Tibial artery (tissue), 4 donors: ENCODE measurements at regions not wholly inside any gene's neighbourhood (a gene's known extent, or its start where the extent isn't known, plus 50 kb on each side); places are given as distances from the start of the nearest gene placed in this dataset.

ENCODE experiments used
- DNase-seq, 2 donors: peaks; one replicate each; pipeline ENCODE4 v3.0.0-alpha.2; 2019
- H3K27ac ChIP-seq, 2 donors: fragments of 200-600 bp; sonication (generic) in 1 of 2; 1 replicate in 1 of 2; 2 replicates in 1 of 2; pipeline ENCODE4 v1.5.1; 2018 to 2019; ENCODE audit warnings: mild to moderate bottlenecking in 1 of 2
- H3K27me3 ChIP-seq, 2 donors: fragments of 200-600 bp; sonication (generic) in 1 of 2; one replicate each; pipeline versions ENCODE4 v1.5.1 to v1.6.0; 2016 to 2019
- H3K36me3 ChIP-seq, 3 donors: fragments of 200-600 bp; sonication (generic) in 2 of 3; one replicate each; pipeline ENCODE4 v1.5.1; 2016 to 2019; ENCODE audit warnings: mild to moderate bottlenecking in 2 of 3
- H3K4me1 ChIP-seq, 4 donors: fragments of 200-600 bp; sonication (generic) in 2 of 4; 1 replicate in 3 of 4; 2 replicates in 1 of 4; pipeline ENCODE4 v1.5.1; 2016 to 2019
- H3K4me3 ChIP-seq, 2 donors: fragments of 200-600 bp; sonication (generic) in 1 of 2; 1 replicate in 1 of 2; 2 replicates in 1 of 2; pipeline ENCODE4 v1.5.1; 2018 to 2019; ENCODE audit warnings: mild to moderate bottlenecking in 2 of 2
- H3K9me3 ChIP-seq, 3 donors: fragments of 200-600 bp; sonication (generic) in 1 of 3; one replicate each; pipeline ENCODE4 v1.5.1; 2016 to 2019
- CTCF ChIP-seq, 2 experiments: fragments of 200-600 bp in 1 of 2; fragments of 450-650 bp in 1 of 2; IDR thresholded peaks; one replicate each; pipeline ENCODE4 v1.5.1; 2017 to 2019; ENCODE audit warnings: antibody characterized with exemption in 2 of 2, mild to moderate bottlenecking in 1 of 2, moderate library complexity in 1 of 2
- intact Hi-C: fragments of 100-400 bp; cut with DNase I; formaldehyde crosslinking; loops from one replicate; pipeline ENCODE4 v1.15.0; 2023; ENCODE audit warnings: low total_unique reads

- intact Hi-C loops: no loop called here
- Histone ChIP-seq H3K9me3 (no peaks in the 10 kb centered on the region), H3K4me3 (no peak overlapping the region), H3K36me3 (no peaks in the 10 kb centered on the region), H3K4me1 (peaks cover 0 to 23% (median 16%) of the 10 kb centered on the region in 4 donors), H3K27ac (peak overlapping the region in 1 of 2 donors; percentile 21), H3K27me3 (no peaks in the 10 kb centered on the region)
- DNase-seq: no peak
- TF ChIP-seq CTCF (IDR thresholded peaks at IDR 0.05): no peak
Observed at GRCh38 chr13:50521831-50522149, 321.7 kb downstream of the DLEU7 start.

- DNase-seq: no peak
- Histone ChIP-seq H3K4me3 (no peak overlapping the region), H3K36me3 (no peaks in the 10 kb centered on the region), H3K4me1 (peaks cover 0 to 30% (median 23%) of the 10 kb centered on the region in 4 donors), H3K9me3 (no peaks in the 10 kb centered on the region), H3K27me3 (no peaks in the 10 kb centered on the region), H3K27ac (no peak overlapping the region)
- TF ChIP-seq CTCF (IDR thresholded peaks at IDR 0.05): no peak
- intact Hi-C loops: no loop called here
Observed at GRCh38 chr13:50522506-50522905, 321.0 kb downstream of the DLEU7 start.

- Histone ChIP-seq H3K27ac (no peak overlapping the region), H3K36me3 (no peaks in the 10 kb centered on the region), H3K4me3 (no peak overlapping the region), H3K9me3 (no peaks in the 10 kb centered on the region), H3K4me1 (peaks cover 0 to 37% (median 26%) of the 10 kb centered on the region in 4 donors), H3K27me3 (no peaks in the 10 kb centered on the region)
- intact Hi-C loops: no loop called here
- DNase-seq: no peak
- TF ChIP-seq CTCF (IDR thresholded peaks at IDR 0.05): no peak
Observed at GRCh38 chr13:50523307-50523706, 320.2 kb downstream of the DLEU7 start.

GRCh38 chr13:50524560-50524959 is 318.9 kb downstream of the DLEU7 start:
- Histone ChIP-seq H3K36me3 (no peaks in the 10 kb centered on the region), H3K27ac (no peak overlapping the region), H3K4me3 (no peak overlapping the region), H3K4me1 (peaks cover 5 to 48% (median 35%) of the 10 kb centered on the region in 4 donors), H3K9me3 (no peaks in the 10 kb centered on the region), H3K27me3 (no peaks in the 10 kb centered on the region)
- no peak for TF ChIP-seq CTCF (IDR thresholded peaks at IDR 0.05)
- no peak for DNase-seq
- intact Hi-C loops: no loop called here

GRCh38 chr13:50526661-50527071 is 316.8 kb downstream of the DLEU7 start:
- Histone ChIP-seq H3K27ac (peak overlapping the region; percentile 9 to 66), H3K4me1 (peaks cover 5 to 48% (median 34%) of the 10 kb centered on the region in 4 donors), H3K36me3 (no peaks in the 10 kb centered on the region), H3K9me3 (no peaks in the 10 kb centered on the region), H3K27me3 (no peaks in the 10 kb centered on the region), H3K4me3 (peak overlapping the region in 1 of 2 donors; percentile 8)
- no peak for TF ChIP-seq CTCF (IDR thresholded peaks at IDR 0.05)
- no peak for DNase-seq
- intact Hi-C loops: no loop called here

GRCh38 chr13:50527188-50527587 is 316.3 kb downstream of the DLEU7 start:
- peak in 1 of 2 donors; percentile 74 for DNase-seq
- intact Hi-C loops: no loop called here
- H3K4me1 ChIP-seq: peaks cover 5 to 42% (median 29%) of the 10 kb centered on the region in 4 donors
- H3K9me3 ChIP-seq: no peaks in the 10 kb centered on the region
- TF ChIP-seq CTCF (IDR thresholded peaks at IDR 0.05): no peak
- no peaks in the 10 kb centered on the region for H3K36me3 ChIP-seq
- peak overlapping the region in 1 of 2 donors; percentile 8 for H3K4me3 ChIP-seq
- H3K27ac ChIP-seq: peak overlapping the region; percentile 9 to 66
- no peaks in the 10 kb centered on the region for H3K27me3 ChIP-seq
